ENCODE measurements at regions not wholly inside any gene's neighbourhood (a gene's known extent, or its start where the extent isn't known, plus 50 kb on each side); places are given as distances from the start of the nearest gene placed in this dataset.

DNA sequence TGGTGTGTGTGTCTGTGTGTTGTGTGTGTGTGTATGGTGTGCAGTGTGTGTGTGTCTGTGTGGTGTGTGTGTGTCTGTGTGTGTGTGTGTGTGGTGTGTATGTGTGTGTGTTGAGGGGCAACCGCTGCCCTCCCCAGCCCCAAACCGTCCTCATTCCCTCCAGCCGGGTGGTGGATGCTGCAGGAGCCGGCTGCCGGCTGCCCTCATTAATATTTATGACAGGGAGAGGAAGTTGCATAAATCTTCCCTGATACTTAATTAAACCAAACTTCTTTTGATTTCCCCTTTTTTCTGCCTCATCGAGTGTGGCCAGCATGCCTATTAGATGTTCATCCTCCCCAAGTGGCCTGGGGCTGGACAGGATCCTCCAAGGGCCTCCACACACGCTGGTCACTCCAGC, 121.4 kb upstream of the MVB12B start:
- H3K36me3 Mint-ChIP-seq = no peaks in the 10 kb centered on the region
- peak in 2 of 3 donors; percentile 12 to 25 for DNase-seq
- H3K27ac ChIP-seq (ENCODE audit: low read depth in 1 of 2, low read length in 2 of 2) = no peak overlapping the region
- peak overlapping the region; percentile 43 for H3K4me2 ChIP-seq (replicated peaks; ENCODE audit: extremely low read depth, low read length, poor library complexity, severe bottlenecking)
- peak overlapping the region; percentile 36 for H2AFZ ChIP-seq (ENCODE audit: insufficient read depth, low read depth, low read length, poor library complexity, severe bottlenecking)
- peaks cover 2 to 4% (median 3%) of the 10 kb centered on the region in 3 donors for H3K27me3 Mint-ChIP-seq (ENCODE audit: low read depth in 3 of 3)
- H3K4me1 Mint-ChIP-seq = peaks cover 14% of the 10 kb centered on the region
- H4K20me1 ChIP-seq (ENCODE audit: insufficient read depth, low read length) = no peaks in the 10 kb centered on the region
- 40% methylated on average over 1 of the region's 7 CpGs for WGBS (ENCODE audit: insufficient coverage)
- no peaks in the 10 kb centered on the region for H3K36me3 ChIP-seq (replicated peaks in 1 of 2; ENCODE audit: control insufficient read depth in 1 of 2, insufficient read depth in 2 of 2, low read length in 2 of 2)
- H3K27me3 ChIP-seq (ENCODE audit: control insufficient read depth in 2 of 2, insufficient read depth in 2 of 2, low read length in 2 of 2) = no peaks in the 10 kb centered on the region
- H3K9me3 Mint-ChIP-seq = peaks cover 0 to 13% (median 4%) of the 10 kb centered on the region in 7 donors
- peaks cover 0 to 7% of the 10 kb centered on the region in 2 donors for H3K9me3 ChIP-seq (replicated peaks in 1 of 2; ENCODE audit: control insufficient read depth in 1 of 2, insufficient read depth in 1 of 2, low read length in 2 of 2)
- H3K9ac ChIP-seq (ENCODE audit: insufficient read depth, low read length, poor library complexity, severe bottlenecking) = no peak overlapping the region
- H3K4me1 ChIP-seq (ENCODE audit: control insufficient read depth in 1 of 2, insufficient read depth in 2 of 2, low read length in 2 of 2) = peaks cover 22 to 29% of the 10 kb centered on the region in 2 donors
- H3K27ac Mint-ChIP-seq = no peak overlapping the region
- peak overlapping the region in 1 of 3 experiments; percentile 9 for H3K4me3 ChIP-seq (replicated peaks in 1 of 3; ENCODE audit: low read depth in 2 of 3, low read length in 3 of 3)
- no peaks in the 10 kb centered on the region for H3K79me2 ChIP-seq (ENCODE audit: insufficient read depth, low read length)
- TF ChIP-seq, protein P1, sequence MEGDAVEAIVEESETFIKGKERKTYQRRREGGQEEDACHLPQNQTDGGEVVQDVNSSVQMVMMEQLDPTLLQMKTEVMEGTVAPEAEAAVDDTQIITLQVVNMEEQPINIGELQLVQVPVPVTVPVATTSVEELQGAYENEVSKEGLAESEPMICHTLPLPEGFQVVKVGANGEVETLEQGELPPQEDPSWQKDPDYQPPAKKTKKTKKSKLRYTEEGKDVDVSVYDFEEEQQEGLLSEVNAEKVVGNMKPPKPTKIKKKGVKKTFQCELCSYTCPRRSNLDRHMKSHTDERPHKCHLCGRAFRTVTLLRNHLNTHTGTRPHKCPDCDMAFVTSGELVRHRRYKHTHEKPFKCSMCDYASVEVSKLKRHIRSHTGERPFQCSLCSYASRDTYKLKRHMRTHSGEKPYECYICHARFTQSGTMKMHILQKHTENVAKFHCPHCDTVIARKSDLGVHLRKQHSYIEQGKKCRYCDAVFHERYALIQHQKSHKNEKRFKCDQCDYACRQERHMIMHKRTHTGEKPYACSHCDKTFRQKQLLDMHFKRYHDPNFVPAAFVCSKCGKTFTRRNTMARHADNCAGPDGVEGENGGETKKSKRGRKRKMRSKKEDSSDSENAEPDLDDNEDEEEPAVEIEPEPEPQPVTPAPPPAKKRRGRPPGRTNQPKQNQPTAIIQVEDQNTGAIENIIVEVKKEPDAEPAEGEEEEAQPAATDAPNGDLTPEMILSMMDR (IDR thresholded peaks at IDR 0.05) = no peak
- intact Hi-C loops (cut with micrococcal nuclease) = no loop called here
- H3K4me3 Mint-ChIP-seq = no peak overlapping the region

- Mint-ChIP-seq H3K27ac (peak overlapping the region in 1 of 7 donors; percentile 41), H3K4me1 (peaks cover 14% of the 10 kb centered on the region)
- no peak for DNase-seq
These were observed 120.7 kb upstream of the MVB12B start for GRCh38 chr9:126205845-126206498.

More at GRCh38 chr9:126205845-126206498, 120.7 kb upstream of the MVB12B start:
- Histone ChIP-seq H3K9ac (ENCODE audit: insufficient read depth, low read length, poor library complexity, severe bottlenecking) (no peak overlapping the region), H4K20me1 (ENCODE audit: insufficient read depth, low read length) (no peaks in the 10 kb centered on the region), H2AFZ (ENCODE audit: insufficient read depth, low read depth, low read length, poor library complexity, severe bottlenecking) (no peak overlapping the region), H3K36me3 (replicated peaks in 1 of 2; ENCODE audit: control insufficient read depth in 1 of 2, insufficient read depth in 2 of 2, low read length in 2 of 2) (no peaks in the 10 kb centered on the region), H3K27ac (ENCODE audit: low read depth in 1 of 2, low read length in 2 of 2) (no peak overlapping the region), H3K9me3 (replicated peaks in 1 of 2; ENCODE audit: control insufficient read depth in 1 of 2, insufficient read depth in 1 of 2, low read length in 2 of 2) (peaks cover 0 to 10% of the 10 kb centered on the region in 2 donors), H3K27me3 (ENCODE audit: control insufficient read depth in 2 of 2, insufficient read depth in 2 of 2, low read length in 2 of 2) (no peaks in the 10 kb centered on the region), H3K4me3 (replicated peaks in 1 of 3; ENCODE audit: low read depth in 2 of 3, low read length in 3 of 3) (peak overlapping the region in 1 of 3 experiments; percentile 9), H3K4me2 (replicated peaks; ENCODE audit: extremely low read depth, low read length, poor library complexity, severe bottlenecking) (peak overlapping the region; percentile 43), H3K79me2 (ENCODE audit: insufficient read depth, low read length) (no peaks in the 10 kb centered on the region), H3K4me1 (ENCODE audit: control insufficient read depth in 1 of 2, insufficient read depth in 2 of 2, low read length in 2 of 2) (peaks cover 22 to 29% of the 10 kb centered on the region in 2 donors)
- intact Hi-C loops (cut with micrococcal nuclease) = no loop called here
- WGBS (ENCODE audit: insufficient coverage) = 71% methylated on average over 11 of the region's 22 CpGs
- H3K4me3 Mint-ChIP-seq = no peak overlapping the region
- H3K27me3 Mint-ChIP-seq (ENCODE audit: low read depth in 3 of 3) = peaks cover 2 to 4% (median 3%) of the 10 kb centered on the region in 3 donors
- H3K36me3 Mint-ChIP-seq = no peaks in the 10 kb centered on the region
- H3K9me3 Mint-ChIP-seq = peaks cover 0 to 7% (median 3%) of the 10 kb centered on the region in 7 donors
- TF ChIP-seq, protein P1 (IDR thresholded peaks at IDR 0.05) = no peak

All from CD14-positive monocyte (primary cell).